Fibroblast of skin of back (primary cell): ENCODE measurements at regions not wholly inside any gene's neighbourhood (a gene's known extent, or its start where the extent isn't known, plus 50 kb on each side); places are given as distances from the start of the nearest gene placed in this dataset.
"Not testable (repeated sequence)": the region's sequence is repeated elsewhere in the genome, so short reads cannot be mapped to it uniquely, and the experiment has no call there.

Experiments used
- DNase-seq: peaks from one replicate; pipeline ENCODE4 v3.0.0-alpha.2; 2013

DNA sequence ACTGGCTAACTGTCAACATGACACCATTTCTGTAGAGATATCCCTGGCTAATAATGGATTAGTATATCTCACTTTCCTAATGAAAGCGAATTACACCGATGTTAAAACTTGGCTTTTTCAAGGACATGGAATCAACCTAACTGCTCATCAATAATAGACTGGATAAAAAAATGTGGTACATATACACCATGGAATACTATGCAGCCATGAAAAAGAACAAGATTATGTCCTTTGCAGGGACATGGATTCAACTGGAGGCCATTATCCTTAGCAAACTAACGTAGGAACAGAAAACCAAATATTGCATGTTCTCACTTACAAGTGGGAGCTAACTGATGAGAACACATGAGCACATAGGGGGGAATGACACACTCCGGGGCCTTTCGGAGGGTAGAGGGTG lies 62.6 kb downstream of the ZIC1 start:
- DNase-seq, result no peak

DNA sequence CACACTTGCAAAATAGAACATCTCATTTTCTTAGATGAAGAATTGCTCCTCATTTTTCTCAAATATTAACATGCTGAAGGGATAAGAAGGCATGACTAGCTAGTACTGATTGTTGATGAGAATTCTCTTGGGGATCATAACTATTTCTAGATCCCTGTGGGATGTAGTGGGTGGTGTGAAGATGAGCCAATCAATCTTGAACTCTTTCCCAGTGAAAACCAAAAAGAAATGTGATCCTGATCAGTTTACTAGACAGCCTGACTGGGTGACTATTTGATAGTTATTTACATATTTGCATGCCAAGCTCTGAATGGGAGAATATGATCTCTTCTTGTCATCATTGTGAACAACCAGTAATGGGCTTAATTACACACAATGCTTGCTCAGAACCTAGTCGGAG lies 63.7 kb downstream of the ZIC1 start:
- DNase-seq, result peak; percentile 8

DNA sequence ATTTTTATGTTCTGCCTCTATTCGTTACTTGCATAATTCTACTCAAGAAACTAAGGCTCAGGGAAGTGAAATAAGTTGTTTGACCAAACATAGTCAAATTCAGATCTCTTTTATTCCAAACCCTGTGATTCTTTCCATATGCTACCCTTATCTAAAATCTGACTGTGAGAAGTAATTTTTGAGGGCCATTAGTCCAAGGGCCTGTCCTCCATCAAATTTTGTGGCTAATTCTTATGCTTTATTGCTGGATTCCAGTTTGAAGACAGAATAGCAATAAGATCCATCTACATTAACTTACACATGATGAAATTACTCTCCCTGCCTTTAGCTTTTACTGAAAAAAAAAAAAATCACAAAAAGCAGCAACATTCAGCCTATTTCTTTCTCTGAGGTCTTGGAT lies 74.0 kb downstream of the ZIC1 start:
- DNase-seq, result no peak

DNA sequence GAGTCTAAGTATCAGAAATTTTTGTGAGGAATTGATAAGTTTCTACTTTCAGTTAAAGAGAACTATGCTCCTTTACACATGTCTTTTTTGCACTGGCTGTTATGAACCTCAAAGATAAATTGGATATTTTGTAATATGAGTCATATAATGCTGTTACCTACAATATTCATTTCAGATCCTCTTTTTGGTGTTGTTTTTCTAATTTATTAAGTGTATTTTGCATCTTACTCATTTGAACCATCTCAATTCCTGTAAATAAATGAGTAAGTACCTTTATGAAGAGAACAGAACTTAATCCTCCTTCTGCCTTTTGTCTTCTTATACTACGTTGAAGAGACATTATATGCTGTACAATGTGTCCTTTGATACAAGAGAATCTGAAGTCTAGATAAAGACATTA lies 74.4 kb downstream of the ZIC1 start:
- no peak for DNase-seq

DNA sequence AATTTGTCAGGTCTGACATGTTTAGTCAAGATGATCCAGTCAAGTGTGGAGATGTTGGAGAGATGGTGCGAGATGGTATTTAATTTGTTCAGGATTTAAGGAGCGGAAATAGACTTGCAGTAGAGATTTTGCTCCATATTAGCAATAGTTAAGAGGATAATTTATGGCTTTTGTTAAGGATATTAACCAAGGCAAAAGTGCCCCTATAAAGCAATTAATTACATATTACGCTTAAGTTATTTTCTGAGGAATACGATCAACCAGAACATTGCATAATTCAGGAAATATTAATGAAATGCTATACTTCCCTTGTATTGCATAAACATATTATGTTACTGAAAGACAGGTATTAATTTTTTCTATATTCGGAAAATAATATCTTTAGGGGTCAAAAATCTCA lies 83.9 kb downstream of the ZIC1 start:
- DNase-seq, result no peak

DNA sequence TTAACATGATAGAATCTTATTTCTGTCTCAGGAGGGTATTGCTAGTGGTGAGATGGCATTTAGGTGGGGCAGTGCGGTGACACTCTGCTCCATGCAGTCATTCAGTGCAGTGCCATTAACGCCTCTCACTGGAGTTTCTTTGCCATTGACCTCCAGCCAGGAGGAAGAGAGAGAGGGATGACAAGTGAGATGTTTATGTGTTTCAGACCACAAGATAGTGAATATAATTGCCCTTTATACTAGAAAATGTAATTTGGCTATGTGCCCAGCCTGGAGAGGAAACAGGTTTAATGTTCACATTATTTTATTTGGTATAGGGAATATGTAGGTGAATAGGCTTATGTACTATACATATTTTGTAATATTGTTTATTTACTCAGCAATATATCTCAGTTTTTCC lies 84.5 kb downstream of the ZIC1 start:
- no peak for DNase-seq

DNA sequence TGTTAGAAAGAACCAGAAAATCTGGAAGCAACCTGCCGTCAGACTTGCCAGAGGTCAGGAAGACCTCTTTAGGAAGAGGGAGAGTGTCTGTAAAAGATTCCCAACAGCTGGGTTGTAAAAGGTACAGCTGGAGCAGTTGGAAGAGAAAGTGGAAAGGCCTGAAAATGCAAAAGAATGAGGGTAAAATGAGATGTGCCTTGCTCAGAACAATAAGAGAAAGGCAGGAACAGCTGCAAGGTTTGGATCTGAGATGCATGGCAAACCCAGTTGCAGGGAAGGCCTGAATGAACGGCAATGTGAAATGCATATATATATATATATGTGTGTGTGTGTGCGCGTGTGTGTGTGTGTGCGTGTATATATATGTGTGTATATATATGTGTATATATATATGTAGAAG lies 88.1 kb downstream of the ZIC1 start:
- no peak for DNase-seq

DNA sequence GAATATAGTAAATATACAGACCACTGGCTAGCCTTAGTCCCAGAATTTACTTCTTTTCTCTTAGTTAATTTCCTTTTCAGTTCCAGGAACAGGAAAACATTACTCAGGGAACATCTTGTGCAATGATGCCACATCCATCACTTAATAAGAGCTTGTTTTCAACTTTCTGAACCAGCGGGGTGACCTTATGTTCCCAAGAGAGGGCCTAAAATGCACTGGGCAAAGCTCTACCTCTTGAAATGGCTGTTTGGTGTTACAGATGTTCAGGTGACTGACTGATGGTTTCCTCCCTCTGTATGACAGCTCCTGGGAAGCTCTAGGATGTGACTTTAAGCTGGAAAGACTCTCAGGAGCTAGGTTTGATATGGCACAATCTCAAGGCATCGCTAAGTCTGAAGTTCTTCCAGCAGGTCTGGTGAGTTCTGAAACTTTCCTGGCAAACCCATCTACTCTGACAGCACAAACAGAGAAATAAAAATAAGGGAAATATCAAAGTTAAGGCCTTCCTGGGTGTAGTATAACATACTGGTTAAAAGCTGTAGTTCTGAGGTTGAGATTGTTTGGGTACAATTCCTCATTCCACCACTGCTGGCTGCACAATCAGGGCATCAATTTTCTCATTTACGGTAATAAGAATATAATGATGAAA lies 98.6 kb downstream of the ZIC1 start:
- no peak for DNase-seq

DNA sequence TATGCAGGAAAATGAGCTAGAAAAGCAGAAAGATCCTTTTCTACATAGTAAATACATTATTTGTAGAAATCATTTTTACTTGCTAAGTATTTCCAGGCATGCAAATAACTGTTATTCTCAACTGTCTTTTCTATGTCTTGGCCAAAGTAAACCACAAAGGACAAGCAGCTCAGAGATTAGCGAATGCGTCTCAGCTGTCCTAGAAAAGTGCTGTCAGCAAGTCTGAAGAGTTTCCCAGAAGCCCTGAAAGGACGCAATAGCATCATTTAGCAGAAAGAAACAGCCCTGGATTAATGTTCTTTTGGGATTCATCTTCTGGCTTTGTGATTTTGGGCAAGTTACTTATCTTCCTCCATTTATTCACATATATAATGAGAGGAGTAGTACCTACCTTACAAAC lies 100.3 kb downstream of the ZIC1 start:
- DNase-seq, result no peak

DNA sequence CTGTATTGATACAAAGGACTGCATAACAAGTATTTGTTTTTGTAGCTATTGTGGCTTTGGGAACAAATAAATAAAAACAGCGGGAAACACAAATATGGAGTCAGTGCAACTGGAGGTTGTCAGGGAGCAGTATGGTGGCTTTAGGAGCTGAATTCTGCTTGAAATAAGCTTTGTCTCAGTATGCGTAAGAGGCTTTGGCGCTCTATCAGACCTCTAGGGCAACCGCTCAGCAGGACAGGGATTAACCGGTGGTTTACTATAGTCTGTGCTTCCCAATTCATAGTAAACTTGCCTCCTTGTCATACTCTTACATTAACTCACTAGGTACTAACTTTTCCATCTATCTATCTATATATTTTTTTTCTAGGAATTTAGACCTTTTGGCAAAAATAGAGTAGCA lies 104.6 kb downstream of the ZIC1 start:
- no peak for DNase-seq

DNA sequence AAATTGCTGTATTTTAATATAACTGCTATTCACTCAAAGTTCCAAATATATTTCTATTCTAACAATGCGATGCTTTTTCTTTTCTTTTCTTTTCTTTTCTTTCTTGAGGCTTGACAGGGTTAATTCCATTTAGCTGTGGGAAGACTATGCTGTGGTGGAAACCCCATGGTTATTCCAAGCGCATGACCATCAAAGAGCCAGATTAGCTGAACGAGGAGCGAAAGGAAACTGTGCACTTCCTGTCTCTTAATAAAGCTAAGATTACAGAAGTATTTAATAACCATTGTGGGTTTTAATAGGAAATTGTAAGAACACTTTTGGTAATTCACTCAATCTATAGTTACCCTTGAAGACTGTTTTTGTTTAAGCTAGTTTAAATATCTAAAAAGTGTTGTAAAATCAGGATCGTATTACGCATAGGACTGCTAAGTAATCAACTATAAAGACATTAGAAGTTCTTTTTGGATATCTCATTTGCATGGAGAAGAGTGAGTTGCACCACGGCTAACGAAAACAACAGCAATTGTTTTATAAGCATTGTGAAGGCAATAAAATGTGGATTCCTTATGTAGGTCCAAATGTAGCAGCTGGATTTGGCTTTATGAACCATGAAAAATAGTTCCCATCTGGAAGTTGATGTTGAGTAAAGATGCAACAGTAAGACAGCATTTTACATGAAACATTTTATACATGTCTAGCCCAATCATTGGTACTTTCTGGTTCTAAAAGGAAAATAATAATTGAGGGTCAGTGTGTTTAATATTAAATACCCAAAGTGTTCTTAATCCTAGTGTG lies 105.4 kb downstream of the ZIC1 start:
- peak; percentile 4 for DNase-seq

DNA sequence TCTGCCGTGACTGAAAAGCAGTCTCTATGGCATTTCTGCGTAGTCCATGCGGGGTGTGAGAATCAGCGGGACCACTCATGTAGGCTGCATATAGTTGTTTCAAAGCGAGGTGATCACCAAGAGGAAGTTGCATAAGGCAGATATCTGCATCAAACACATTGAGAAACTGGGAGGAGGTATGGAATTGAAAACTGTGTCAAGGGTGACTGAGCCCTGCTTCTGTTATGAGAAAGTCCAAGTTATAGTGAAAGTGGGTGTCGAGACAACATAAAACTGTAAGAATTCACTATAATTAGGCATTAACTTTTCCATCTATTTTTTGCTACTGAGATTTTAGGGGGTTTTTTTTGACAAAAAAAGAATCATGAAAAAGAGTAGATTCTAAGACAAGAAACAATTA lies 109.3 kb downstream of the ZIC1 start:
- DNase-seq, result no peak

DNA sequence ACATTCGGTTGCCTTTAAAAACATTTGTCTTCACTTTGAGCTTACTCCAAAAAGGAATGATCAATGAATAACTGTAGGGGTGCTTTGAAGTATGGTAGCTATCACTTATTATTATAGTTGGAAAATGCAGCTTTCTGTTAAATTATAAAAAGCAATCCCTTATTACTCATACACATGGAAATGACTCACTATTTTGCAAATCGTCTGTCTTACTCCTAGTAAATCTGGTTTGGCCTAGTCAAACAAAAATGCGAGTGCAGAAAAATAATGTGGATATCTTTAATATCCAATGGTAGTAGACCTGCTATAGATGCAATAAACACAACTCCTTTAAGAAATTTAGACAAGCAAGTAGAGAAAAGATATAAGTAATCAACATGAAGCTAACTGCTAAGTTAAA lies 112.5 kb downstream of the ZIC1 start:
- peak; percentile 76 for DNase-seq

DNA sequence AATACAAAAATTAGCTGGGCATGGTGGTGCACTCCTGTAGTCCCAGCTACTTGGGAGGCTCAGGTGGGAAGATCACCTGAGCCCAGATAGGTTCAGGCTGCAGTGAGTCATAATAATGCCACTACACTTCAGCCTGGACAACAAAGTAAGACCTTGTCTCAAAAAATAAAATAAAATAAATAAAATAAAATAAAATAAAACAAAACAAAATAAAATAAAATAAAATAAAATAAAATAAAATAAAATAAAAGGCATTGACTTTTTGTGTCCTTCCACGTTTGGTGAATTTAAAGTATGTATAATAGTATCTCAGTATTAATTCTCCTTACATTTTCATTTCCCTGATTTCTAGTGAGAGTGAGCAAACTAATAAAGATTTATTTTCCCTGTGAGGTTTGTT lies 113.6 kb downstream of the ZIC1 start:
- not testable (repeated sequence) for DNase-seq

DNA sequence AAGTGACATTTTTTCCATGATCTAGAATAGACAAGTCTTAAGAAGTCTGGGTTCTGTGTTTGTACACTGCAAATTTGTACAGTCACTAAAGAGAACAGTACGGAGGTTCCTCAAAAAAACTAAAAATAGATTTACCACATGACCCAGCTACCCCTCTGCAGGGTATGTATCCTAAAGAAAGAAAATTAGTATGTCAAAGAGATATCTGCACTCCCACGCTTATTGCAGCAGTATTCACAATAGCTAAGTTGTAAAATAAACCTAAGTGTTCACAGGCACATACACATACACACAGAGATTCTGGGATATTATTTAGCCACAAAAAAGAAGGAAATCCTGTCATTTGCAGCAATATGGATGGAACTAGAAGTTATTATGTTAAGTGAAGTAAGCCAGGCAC lies 120.4 kb downstream of the ZIC1 start:
- DNase-seq, result no peak

DNA sequence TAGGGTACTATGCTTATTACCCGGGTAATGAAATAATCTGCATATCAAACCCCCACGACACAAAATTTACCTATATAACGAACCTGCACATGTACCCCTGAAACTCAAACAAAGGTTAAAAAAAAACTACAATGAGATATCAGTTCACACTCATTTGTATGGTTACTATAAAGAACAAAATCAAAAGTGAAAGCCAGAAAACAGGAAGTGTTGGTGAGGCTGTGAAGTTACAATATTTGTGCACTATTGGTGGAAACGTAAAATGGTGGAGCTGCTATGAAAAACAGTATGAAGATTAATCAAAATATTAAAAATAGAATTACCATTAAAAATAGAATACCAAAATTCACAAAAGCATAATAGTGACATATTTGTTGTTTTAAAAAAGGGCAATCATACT lies 128.9 kb downstream of the ZIC1 start:
- no peak for DNase-seq

DNA sequence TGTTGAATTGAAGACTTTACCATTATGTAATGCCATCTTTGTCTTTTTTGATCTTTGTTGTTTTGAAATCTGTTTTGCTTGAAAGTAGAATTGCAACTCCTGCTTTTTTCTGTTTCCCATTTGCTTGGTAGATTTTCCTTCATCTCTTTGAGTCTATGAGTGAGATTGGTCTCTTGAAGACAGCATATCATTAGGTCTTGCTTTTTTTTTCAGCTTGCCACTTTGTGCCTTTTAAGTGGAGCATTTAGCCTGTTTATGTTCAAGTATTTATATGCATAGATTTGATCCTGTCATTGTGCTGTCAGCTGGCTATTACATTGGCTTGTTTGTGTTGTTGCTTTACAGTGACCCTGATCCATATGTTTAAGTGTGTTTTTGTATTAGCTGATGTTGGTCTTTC lies 131.8 kb downstream of the ZIC1 start:
- no peak for DNase-seq

DNA sequence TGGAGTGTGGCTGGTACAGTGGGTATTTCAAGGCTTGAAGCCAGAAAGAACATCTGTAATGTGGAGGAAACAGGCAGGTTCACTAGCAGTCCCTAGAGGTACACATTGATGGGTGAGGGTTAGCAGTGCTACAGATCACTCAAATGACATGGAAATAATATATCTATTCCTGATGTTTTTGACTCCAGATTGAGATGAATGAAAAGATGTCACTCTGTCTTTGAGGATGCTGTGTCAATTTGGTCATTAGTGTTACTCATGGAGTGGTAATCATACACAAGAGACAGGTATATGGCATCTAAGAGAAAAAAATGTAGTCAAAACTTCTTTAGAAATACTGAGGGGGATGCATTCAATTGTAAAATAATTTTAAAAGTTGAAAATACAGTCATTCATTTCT lies 135.1 kb downstream of the ZIC1 start:
- DNase-seq, result no peak

DNA sequence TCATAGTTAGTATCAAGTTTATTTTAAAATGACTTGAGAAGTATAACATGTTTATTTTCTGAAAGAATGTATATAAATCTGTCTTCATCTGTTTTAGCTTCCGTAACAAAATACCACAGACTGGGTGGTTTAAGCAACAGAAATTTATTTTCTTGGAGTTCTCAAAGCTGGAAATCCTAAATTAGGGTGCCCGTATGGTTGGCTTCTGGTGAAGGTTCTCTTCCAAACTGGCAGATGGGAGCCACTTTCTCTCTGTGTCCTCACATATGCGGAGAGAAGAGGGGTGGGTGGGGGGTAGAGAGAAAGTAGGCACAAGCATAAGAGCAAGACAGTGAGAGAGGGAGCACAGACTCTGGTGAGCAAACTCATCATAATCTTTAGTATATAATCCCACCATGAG lies 142.3 kb downstream of the ZIC1 start:
- no peak for DNase-seq

DNA sequence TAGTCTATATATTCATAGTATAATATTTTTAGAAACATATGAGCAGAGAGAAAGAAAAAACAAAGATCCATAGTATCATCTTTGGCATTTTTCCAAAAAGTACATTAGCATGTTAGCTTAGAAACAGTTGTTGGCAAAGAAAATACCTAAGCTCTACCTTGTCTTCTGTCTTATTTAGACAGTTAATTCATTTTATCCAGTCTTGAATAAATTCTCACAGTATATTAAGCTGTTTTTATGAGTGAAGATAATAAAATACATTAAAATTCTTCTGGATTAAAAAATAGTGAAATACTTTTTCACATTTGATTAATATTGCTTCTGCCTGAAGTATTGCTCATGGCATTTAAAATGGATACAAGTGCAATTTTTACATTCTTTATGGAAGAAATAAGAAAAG lies 145.2 kb downstream of the ZIC1 start:
- peak; percentile 39 for DNase-seq

DNA sequence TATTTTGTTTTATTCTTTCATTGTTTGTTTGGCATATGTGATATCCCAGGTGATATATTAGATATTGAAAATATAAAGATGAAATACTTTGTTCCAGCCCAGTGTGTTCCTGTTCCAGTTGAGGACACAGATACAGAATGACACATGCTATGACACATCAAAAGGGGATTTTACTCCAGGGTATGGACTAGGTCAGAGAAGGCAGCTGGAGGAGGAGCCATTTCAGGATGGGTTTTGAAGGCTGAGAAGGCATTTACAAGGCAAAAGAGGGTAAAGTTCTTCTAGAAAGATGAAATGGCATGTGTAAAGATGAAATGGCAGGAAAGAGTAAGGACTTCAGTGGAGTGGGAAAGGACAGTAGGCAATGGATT lies 163.8 kb downstream of the ZIC1 start:
- DNase-seq, result peak; percentile 38

DNA sequence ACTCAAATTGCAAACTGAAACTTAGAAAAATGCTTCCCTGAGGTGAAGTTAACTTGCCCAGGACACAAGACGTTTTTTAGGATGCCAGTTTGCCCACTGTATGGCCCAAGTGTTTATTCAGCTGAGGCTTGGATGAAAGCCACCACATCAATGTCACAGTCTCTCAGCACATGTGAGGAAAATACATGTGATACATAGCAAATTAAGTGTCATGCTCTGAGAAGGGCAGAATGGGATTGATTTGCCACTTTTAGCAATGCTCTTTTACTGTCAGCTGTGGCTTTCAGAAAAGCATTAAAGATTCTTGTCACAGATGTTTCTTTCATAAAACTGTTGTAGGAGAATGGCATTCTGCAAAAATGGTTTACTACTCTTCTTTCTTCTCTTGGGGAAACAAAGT lies 165.5 kb downstream of the ZIC1 start:
- no peak for DNase-seq

DNA sequence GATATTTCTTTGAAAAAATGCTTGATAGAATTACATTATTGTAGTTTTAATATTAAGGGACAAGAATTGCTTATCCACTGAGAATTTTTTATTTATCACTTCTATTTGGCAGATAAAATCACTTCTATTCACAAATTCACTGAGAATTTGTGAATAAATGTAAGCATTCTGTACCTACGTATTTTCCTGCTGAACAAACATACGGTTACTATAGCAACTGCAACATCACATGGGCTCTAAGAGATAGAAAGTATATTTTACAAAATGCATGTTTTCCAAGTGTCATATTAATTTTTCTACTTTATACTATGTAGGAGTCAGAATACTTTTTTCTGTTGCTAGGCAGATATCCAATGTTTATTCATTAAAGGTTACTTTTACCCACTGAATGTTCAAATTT lies 166.2 kb downstream of the ZIC1 start:
- no peak for DNase-seq

DNA sequence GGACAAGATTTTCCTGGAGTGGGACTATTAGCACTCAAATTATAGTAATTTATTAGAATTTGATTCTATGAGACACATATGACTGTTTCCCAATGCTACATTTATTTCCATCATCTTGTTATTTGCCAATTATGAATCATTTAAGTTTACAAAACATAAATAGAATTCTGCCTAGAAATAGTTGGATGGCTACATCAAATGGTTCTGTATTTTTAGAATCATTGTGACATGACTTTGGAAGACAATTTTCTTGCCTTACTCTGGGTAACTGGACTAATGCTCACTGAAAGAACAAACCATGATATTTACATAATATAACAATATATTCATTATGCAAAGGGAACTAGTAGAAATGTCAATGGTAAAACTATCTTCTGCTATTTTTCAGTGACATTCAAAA lies 173.5 kb downstream of the ZIC1 start:
- no peak for DNase-seq

DNA sequence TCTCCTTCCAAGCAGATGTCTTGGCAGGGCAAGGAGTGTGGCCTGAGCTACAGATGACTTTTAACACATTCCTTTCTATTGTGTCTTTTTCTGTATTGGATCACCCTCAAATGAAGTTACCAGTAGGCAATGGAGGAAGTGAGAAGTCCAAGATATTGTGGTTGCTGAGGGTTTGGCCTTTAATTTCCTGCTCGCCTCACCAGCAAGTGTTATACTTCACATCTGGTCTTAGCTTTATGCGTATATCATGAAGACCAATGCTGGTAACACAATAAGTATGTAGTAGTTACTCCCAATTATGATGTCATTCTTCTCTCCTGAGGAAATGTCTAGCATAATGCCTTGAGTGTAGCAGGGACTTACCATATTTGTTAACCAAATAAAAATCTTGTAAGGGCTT lies 179.9 kb downstream of the ZIC1 start:
- DNase-seq, result peak; percentile 31
